K562 (cell line): ENCODE measurements at regions not wholly inside any gene's neighbourhood (a gene's known extent, or its start where the extent isn't known, plus 50 kb on each side); places are given as distances from the start of the nearest gene placed in this dataset.
"Not testable (repeated sequence)": the region's sequence is repeated elsewhere in the genome, so short reads cannot be mapped to it uniquely, and the experiment has no call there.

ENCODE experiments used
- ATAC-seq: fragments of 200-7000 bp; cut with Tn5 transposase; 3 replicates; pipeline ENCODE4 v1.9.1; 2020; ENCODE audit warnings: moderate library complexity
- BruUV-seq: library from RNA; stranded (reverse); fragments of 400-500 nt; replicated peaks from 2 replicates; lab custom pipeline; 2021; lab: Mats Ljungman, UMichigan
- CTCF ChIA-PET: fragments of 300-600 bp; formaldehyde crosslinking; extraction: SDS; loops from one replicate; lab custom pipeline; 2021; ENCODE audit warnings: low intra/inter-chr PET ratio; lab: Yijun Ruan, JAX
- POLR2A ChIA-PET: fragments of 300-600, 350-650 bp; sonication (Branson Sonifier 250); formaldehyde crosslinking; extraction: SDS; loops from one replicate; lab custom pipeline; 2021; ENCODE audit warnings: antibody characterized with exemption, inconsistent platforms; lab: Yijun Ruan, JAX
- DNase-seq, 4 experiments: peaks; one replicate each; pipeline versions ENCODE4 v3.0.0 to v3.0.0-alpha.2; 2011 to 2018; ENCODE audit warnings: low spot score in 3 of 4, mixed read lengths in 3 of 4; ENCODE audit errors: extremely low read depth in 1 of 4
- FAIRE-seq: peaks from 2 replicates; lab custom pipeline; 2011; peaks lifted over from hg19 to GRCh38; lab: Jason Lieb, UNC
- H2AFZ ChIP-seq: 2 replicates; pipeline ENCODE4 v1.6.0; 2011; ENCODE audit warnings: low read depth, low read length, control low read depth, inconsistent platforms
- H3K27ac ChIP-seq: fragments of 200-600 bp; 3 replicates; pipeline ENCODE4 v1.8.0; 2011; ENCODE audit warnings: low read depth, mild to moderate bottlenecking, control low read depth, inconsistent platforms, low read length, moderate library complexity, mixed read lengths; ENCODE audit errors: extremely low read depth
- H3K27me3 ChIP-seq, 2 experiments: fragments of 300-600 bp in 1 of 2; 2 replicates in 1 of 2; 3 replicates in 1 of 2; pipeline versions ENCODE4 v1.6.0 to v1.8.0; 2011; ENCODE audit warnings: inconsistent platforms in 2 of 2, low read length in 2 of 2, mild to moderate bottlenecking in 1 of 2, mixed read lengths in 1 of 2, moderate library complexity in 1 of 2; ENCODE audit not compliant: control insufficient read depth in 2 of 2, insufficient read depth in 2 of 2
- H3K36me3 ChIP-seq: fragments of 300-600 bp; 3 replicates; pipeline ENCODE4 v1.8.0; 2011; ENCODE audit warnings: mild to moderate bottlenecking, low read length, inconsistent platforms; ENCODE audit not compliant: control insufficient read depth, insufficient read depth
- H3K4me1 ChIP-seq, 2 experiments: fragments of 200-600 bp in 1 of 2; replicated peaks in 1 of 2; 2 replicates in 1 of 2; 3 replicates in 1 of 2; pipeline versions ENCODE4 v1.5.1 to v1.8.0; 2011; ENCODE audit warnings: inconsistent platforms in 2 of 2, low read length in 2 of 2, mild to moderate bottlenecking in 1 of 2, mixed read lengths in 1 of 2, moderate library complexity in 1 of 2; ENCODE audit not compliant: control insufficient read depth in 2 of 2, insufficient read depth in 2 of 2
- H3K4me2 ChIP-seq: 2 replicates; pipeline ENCODE4 v1.6.1; 2011; ENCODE audit warnings: low read length, control low read depth, inconsistent platforms, mixed read lengths; ENCODE audit not compliant: insufficient read depth
- H3K4me3 ChIP-seq: fragments of 200-600 bp; sonication (generic), shearing (Covaris generic); 2 replicates; pipeline ENCODE4 v1.5.1; 2016; ENCODE audit warnings: control low read depth, inconsistent platforms
- H3K79me2 ChIP-seq: fragments of 200-600 bp; 3 replicates; pipeline ENCODE4 v1.8.0; 2011; ENCODE audit warnings: low read length, inconsistent platforms; ENCODE audit not compliant: control insufficient read depth, insufficient read depth
- H3K9ac ChIP-seq, 2 experiments: 2 replicates each; pipeline versions ENCODE4 v1.6.0 to v1.6.1; 2011; ENCODE audit warnings: low read depth in 2 of 2, low read length in 2 of 2, control low read depth in 1 of 2, inconsistent platforms in 1 of 2, mild to moderate bottlenecking in 1 of 2, mixed read lengths in 1 of 2; ENCODE audit not compliant: insufficient read depth in 1 of 2
- H3K9me1 ChIP-seq: one replicate; pipeline ENCODE4 v1.6.0; 2011; ENCODE audit warnings: inconsistent platforms, mild to moderate bottlenecking, low read length, moderate library complexity; ENCODE audit not compliant: control insufficient read depth, insufficient read depth
- H3K9me3 ChIP-seq: replicated peaks from 2 replicates; pipeline ENCODE4 v1.5.1; 2011; ENCODE audit warnings: low read depth, low read length, inconsistent platforms; ENCODE audit not compliant: control insufficient read depth, insufficient read depth
- H4K20me1 ChIP-seq: replicated peaks from 2 replicates; pipeline ENCODE4 v1.6.1; 2011; ENCODE audit warnings: low read length, inconsistent platforms, mixed read lengths; ENCODE audit not compliant: control insufficient read depth, insufficient read depth
- BRF1 ChIP-seq: IDR thresholded peaks from 3 replicates; pipeline ENCODE4 v1.6.1; 2011; ENCODE audit warnings: borderline replicate concordance, mild to moderate bottlenecking; ENCODE audit not compliant: insufficient read length; ENCODE audit errors: extremely low read depth
- NCOA1 ChIP-seq: fragments of 450-650 bp; IDR thresholded peaks from 2 replicates; pipeline ENCODE4 v1.6.1; 2016; ENCODE audit warnings: low read depth
- NR1H2 ChIP-seq: sonication (generic); formaldehyde crosslinking; IDR thresholded peaks from 2 replicates; pipeline ENCODE4 v1.4.0; 2020; ENCODE audit warnings: mild to moderate bottlenecking, missing genetic modification reagents
- PATZ1 ChIP-seq: fragments of 250-450 bp; sonication (Bioruptor Pico); IDR thresholded peaks from 2 replicates; pipeline ENCODE4 v1.5.0; 2020; ENCODE audit warnings: mild to moderate bottlenecking, borderline replicate concordance
- RBM34 ChIP-seq: fragments of 200-400 bp; formaldehyde crosslinking; IDR thresholded peaks from 2 replicates; pipeline ENCODE4 v1.6.1; 2018; ENCODE audit warnings: low read length, borderline replicate concordance; ENCODE audit not compliant: insufficient read depth
- ZNF197 ChIP-seq: fragments of 200-800 bp; sonication (Bioruptor generic); IDR thresholded peaks from 2 replicates; pipeline ENCODE4 v1.6.1; 2016; ENCODE audit warnings: low read depth, missing genetic modification characterization, missing compliant biosample characterization
- ZNF253 ChIP-seq: fragments of 250-450 bp; sonication (Bioruptor Pico); conservative IDR thresholded peaks from 2 replicates; pipeline ENCODE4 v1.6.1; 2021; ENCODE audit warnings: mild to moderate bottlenecking
- ZNF695 ChIP-seq: fragments of 450-650 bp; formaldehyde crosslinking; IDR thresholded peaks from 2 replicates; pipeline ENCODE4 v1.4.0; 2020; ENCODE audit warnings: mild to moderate bottlenecking, moderate library complexity
- ZNF75A ChIP-seq: fragments of 450-650 bp; formaldehyde crosslinking; IDR thresholded peaks from 2 replicates; pipeline ENCODE4 v1.4.0; 2020; ENCODE audit warnings: mild to moderate bottlenecking
- WGBS: fragments of 100-300 bp; shearing (Covaris generic); methylation state at CpG from one replicate; pipeline ENCODE4 v1.1.6; 2016; ENCODE audit warnings: low coverage, mixed read lengths; ENCODE audit not compliant: insufficient coverage; ENCODE audit errors: missing lambda C conversion rate; 5-methylcytosine and 5-hydroxymethylcytosine counted together
- in situ Hi-C: fragments of 300-500 bp; cut with MboI; formaldehyde crosslinking; loops from 4 replicates; pipeline ENCODE4 v1.15.0; 2018; ENCODE audit warnings: inconsistent platforms, mixed read lengths
- intact Hi-C: fragments of 100-400 bp; cut with micrococcal nuclease; formaldehyde crosslinking; loops from 2 replicates; pipeline ENCODE4 v1.14.2; 2022

DNA sequence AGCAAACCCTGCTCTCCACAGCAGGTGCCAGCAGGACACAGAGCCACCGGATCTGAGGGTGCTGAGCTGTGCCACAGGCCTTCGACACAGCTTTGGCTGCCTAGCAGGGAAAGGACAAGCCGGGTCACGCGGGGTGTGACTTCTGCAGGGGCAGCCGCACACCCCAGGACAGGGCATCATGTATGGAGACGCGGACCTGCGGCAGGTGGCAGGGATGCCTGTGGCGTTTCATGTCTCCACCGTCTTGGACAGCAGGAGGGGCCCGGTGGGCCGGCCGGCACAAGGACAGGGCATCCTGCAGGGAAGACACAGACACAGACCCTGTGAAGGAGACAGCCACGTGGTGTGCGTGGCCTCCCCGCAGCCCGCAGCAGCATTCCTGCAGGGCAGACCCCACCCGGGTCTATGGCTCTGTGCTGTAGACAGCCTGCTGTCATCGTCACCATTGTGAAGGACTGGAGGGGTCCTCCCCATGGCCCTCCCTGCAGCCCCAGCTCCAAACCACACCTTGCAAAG is 109.2 kb downstream of the PDGFA start:
- intact Hi-C loops (no loop called here), in situ Hi-C loops (no loop called here)
- H4K20me1 ChIP-seq: no peaks in the 10 kb centered on the region; the same call in 1 of the 2 replicates
- CTCF ChIA-PET: no interaction called here
- no peak for TF ChIP-seq ZNF695
- no peak for TF ChIP-seq ZNF197 (CRISPR knock-in tag)
- TF ChIP-seq RBM34: no peak
- no peak for TF ChIP-seq BRF1
- TF ChIP-seq PATZ1 (CRISPR knock-in tag): no peak
- no peak for TF ChIP-seq ZNF253 (CRISPR knock-in tag)
- no peak for TF ChIP-seq ZNF75A (CRISPR knock-in tag)
- TF ChIP-seq NCOA1: no peak
- no peak for TF ChIP-seq NR1H2 (CRISPR knock-in tag)
- H3K4me3 ChIP-seq: no peak overlapping the region
- peaks cover 41 to 71% of the 10 kb centered on the region in 2 experiments; a peak in 4 of 5 replicates for H3K27me3 ChIP-seq
- H3K9ac ChIP-seq: no peak overlapping the region
- no peaks in the 10 kb centered on the region for H3K9me1 ChIP-seq
- no TSS peak for BruUV-seq
- no peak overlapping the region for H2AFZ ChIP-seq
- H3K79me2 ChIP-seq: no peaks in the 10 kb centered on the region
- ATAC-seq (no peak), FAIRE-seq (no peak), DNase-seq (no peak)
- H3K27ac ChIP-seq: no peak overlapping the region
- WGBS: under 1% methylated on average over 12 of the region's 20 CpGs
- POLR2A ChIA-PET: interaction anchor here (1.3 kb wide), 1 partner anchor 13 kb away, joined by 6 read pairs; no protein-coding TSS in a partner anchor
- no peaks in the 10 kb centered on the region for H3K36me3 ChIP-seq
- no peak overlapping the region for H3K4me2 ChIP-seq
- H3K4me1 ChIP-seq: peaks cover 0 to 17% of the 10 kb centered on the region in 2 experiments; a peak in 2 of 5 replicates
- H3K9me3 ChIP-seq: no peaks in the 10 kb centered on the region

DNA sequence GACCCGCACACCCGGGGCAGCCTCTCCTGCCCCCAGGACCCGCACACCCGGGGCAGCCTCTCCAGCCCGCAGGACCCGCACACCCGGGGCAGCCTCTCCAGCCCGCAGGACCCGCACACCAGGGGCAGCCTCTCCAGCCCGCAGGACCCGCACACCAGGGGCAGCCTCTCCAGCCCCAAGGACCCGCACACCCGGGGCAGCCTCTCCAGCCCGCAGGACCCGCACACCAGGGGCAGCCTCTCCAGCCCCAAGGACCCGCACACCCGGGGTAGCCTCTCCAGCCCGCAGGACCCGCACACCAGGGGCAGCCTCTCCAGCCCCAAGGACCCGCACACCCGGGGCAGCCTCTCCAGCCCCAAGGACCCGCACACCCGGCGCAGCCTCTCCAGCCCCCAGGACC is 108.5 kb downstream of the PDGFA start:
- in situ Hi-C loops, CTCF ChIA-PET, H3K9ac ChIP-seq: not testable (repeated sequence)

More for the DNA sequence above, 108.5 kb downstream of the PDGFA start:
- POLR2A ChIA-PET, H3K4me2 ChIP-seq, DNase-seq, FAIRE-seq, H2AFZ ChIP-seq, H4K20me1 ChIP-seq, ATAC-seq, H3K9me3 ChIP-seq, H3K36me3 ChIP-seq, H3K79me2 ChIP-seq, H3K4me3 ChIP-seq, intact Hi-C loops, H3K9me1 ChIP-seq, BruUV-seq, H3K27ac ChIP-seq: not testable (repeated sequence)
- peaks cover 0 to 23% of the 10 kb centered on the region in 2 experiments; a peak in 2 of 5 replicates for H3K4me1 ChIP-seq
- 8% methylated on average over 19 of the region's 24 CpGs for WGBS
- H3K27me3 ChIP-seq: peaks cover 44 to 71% of the 10 kb centered on the region in 2 experiments; a peak in 4 of 5 replicates
